ENCODE measurements at regions not wholly inside any gene's neighbourhood (a gene's known extent, or its start where the extent isn't known, plus 50 kb on each side); places are given as distances from the start of the nearest gene placed in this dataset.

DNA sequence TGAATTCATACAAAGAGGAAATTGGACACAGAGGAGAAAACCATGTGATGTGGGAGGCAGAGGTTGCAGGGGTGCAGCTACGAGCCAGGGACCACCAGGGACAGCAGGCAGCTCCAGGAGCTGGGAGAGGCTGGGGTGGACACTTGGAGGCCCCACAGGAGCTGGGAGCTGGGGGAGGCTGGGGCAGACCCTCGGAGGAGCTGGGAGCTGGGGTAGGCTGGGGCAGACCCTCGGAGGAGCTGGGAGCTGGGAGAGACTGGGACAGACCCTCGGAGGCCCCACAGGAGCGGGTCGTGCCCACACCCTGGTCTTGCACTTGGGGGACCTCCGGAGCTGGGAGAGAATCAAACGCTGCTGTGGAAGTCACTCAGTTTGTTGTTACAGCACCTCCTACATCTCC, 141.7 kb downstream of the SOX1 start:
- H3K36me3 ChIP-seq (ENCODE audit: control insufficient read depth in 1 of 2, insufficient read depth in 2 of 2, low read length in 2 of 2), result no peaks in the 10 kb centered on the region
- H3K4me3 ChIP-seq (replicated peaks in 1 of 2; ENCODE audit: low read depth in 1 of 2, low read length in 2 of 2), result no peak overlapping the region
- ChIA-PET CTCF (no interaction called here), RAD21 (ENCODE audit: low non-redundant PET in 1 of 2, low total read pairs in 2 of 2, uncharacterized antibody in 2 of 2, unreplicated experiment in 2 of 2) (interaction anchor here in 1 of 2 experiments (0.6 kb wide), 1 partner anchor 704 kb away, joined by 4 read pairs; no protein-coding TSS in a partner anchor), POLR2A (no interaction called here)
- no peaks in the 10 kb centered on the region for H3K9me2 ChIP-seq (ENCODE audit: insufficient read depth)
- no TSS peak for BruUV-seq (replicated peaks)
- no peak overlapping the region for H3K4me2 ChIP-seq (ENCODE audit: low read length)
- H4K20me1 ChIP-seq (ENCODE audit: insufficient read depth), result no peaks in the 10 kb centered on the region
- no peaks in the 10 kb centered on the region for H3K9me3 ChIP-seq (ENCODE audit: control insufficient read depth in 1 of 2, insufficient read depth in 1 of 2, low read depth in 1 of 2, low read length in 2 of 2)
- TF ChIP-seq YY1 (IDR thresholded peaks at IDR 0.05; ENCODE audit: extremely low read depth, insufficient replicate concordance, low read depth, low read length) (no peak), JUND (IDR thresholded peaks at IDR 0.05) (no peak), TCF7L2 (IDR thresholded peaks at IDR 0.05; ENCODE audit: borderline replicate concordance, extremely low read depth, insufficient read depth, insufficient read length) (no peak), ELF1 (IDR thresholded peaks at IDR 0.05; ENCODE audit: borderline replicate concordance, low read depth) (no peak), ZFX (IDR thresholded peaks at IDR 0.05) (no peak), EGR1 (IDR thresholded peaks at IDR 0.05; ENCODE audit: low read depth) (no peak), CBX3 (IDR thresholded peaks at IDR 0.05; ENCODE audit: low read depth) (no peak), RAD21 (IDR thresholded peaks at IDR 0.05; ENCODE audit: low read depth) (no peak), SRF (IDR thresholded peaks at IDR 0.05; ENCODE audit: low read depth) (no peak), POLR2AphosphoS5 (IDR thresholded peaks at IDR 0.05; ENCODE audit: low read depth, low read length) (no peak), SP1 (IDR thresholded peaks at IDR 0.05; ENCODE audit: low read depth) (no peak), ZNF274 (IDR thresholded peaks at IDR 0.05; ENCODE audit: low read depth, low read length) (no peak)
- TF ChIP-seq, protein P1, sequence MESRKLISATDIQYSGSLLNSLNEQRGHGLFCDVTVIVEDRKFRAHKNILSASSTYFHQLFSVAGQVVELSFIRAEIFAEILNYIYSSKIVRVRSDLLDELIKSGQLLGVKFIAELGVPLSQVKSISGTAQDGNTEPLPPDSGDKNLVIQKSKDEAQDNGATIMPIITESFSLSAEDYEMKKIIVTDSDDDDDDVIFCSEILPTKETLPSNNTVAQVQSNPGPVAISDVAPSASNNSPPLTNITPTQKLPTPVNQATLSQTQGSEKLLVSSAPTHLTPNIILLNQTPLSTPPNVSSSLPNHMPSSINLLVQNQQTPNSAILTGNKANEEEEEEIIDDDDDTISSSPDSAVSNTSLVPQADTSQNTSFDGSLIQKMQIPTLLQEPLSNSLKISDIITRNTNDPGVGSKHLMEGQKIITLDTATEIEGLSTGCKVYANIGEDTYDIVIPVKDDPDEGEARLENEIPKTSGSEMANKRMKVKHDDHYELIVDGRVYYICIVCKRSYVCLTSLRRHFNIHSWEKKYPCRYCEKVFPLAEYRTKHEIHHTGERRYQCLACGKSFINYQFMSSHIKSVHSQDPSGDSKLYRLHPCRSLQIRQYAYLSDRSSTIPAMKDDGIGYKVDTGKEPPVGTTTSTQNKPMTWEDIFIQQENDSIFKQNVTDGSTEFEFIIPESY (IDR thresholded peaks at IDR 0.05; ENCODE audit: extremely low read depth, insufficient replicate concordance, low read length), result no peak
- TF ChIP-seq, protein P2, sequence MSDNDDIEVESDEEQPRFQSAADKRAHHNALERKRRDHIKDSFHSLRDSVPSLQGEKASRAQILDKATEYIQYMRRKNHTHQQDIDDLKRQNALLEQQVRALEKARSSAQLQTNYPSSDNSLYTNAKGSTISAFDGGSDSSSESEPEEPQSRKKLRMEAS (IDR thresholded peaks at IDR 0.05), result no peak
- TF ChIP-seq, protein P3, sequence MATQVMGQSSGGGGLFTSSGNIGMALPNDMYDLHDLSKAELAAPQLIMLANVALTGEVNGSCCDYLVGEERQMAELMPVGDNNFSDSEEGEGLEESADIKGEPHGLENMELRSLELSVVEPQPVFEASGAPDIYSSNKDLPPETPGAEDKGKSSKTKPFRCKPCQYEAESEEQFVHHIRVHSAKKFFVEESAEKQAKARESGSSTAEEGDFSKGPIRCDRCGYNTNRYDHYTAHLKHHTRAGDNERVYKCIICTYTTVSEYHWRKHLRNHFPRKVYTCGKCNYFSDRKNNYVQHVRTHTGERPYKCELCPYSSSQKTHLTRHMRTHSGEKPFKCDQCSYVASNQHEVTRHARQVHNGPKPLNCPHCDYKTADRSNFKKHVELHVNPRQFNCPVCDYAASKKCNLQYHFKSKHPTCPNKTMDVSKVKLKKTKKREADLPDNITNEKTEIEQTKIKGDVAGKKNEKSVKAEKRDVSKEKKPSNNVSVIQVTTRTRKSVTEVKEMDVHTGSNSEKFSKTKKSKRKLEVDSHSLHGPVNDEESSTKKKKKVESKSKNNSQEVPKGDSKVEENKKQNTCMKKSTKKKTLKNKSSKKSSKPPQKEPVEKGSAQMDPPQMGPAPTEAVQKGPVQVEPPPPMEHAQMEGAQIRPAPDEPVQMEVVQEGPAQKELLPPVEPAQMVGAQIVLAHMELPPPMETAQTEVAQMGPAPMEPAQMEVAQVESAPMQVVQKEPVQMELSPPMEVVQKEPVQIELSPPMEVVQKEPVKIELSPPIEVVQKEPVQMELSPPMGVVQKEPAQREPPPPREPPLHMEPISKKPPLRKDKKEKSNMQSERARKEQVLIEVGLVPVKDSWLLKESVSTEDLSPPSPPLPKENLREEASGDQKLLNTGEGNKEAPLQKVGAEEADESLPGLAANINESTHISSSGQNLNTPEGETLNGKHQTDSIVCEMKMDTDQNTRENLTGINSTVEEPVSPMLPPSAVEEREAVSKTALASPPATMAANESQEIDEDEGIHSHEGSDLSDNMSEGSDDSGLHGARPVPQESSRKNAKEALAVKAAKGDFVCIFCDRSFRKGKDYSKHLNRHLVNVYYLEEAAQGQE (IDR thresholded peaks at IDR 0.05; ENCODE audit: low read depth), result no peak
- H3K27ac ChIP-seq (ENCODE audit: low read depth, low read length), result no peak overlapping the region
- no peak overlapping the region for H2AFZ ChIP-seq (ENCODE audit: low read depth, low read length, poor library complexity, severe bottlenecking)
- intact Hi-C loops (cut with micrococcal nuclease), result no loop called here
- peaks cover 22% of the 10 kb centered on the region; the same call in 1 of the 2 replicates for H3K27me3 ChIP-seq (ENCODE audit: insufficient read depth, low read length)
- no peaks in the 10 kb centered on the region for H3K79me2 ChIP-seq (ENCODE audit: insufficient read depth, low read length)
- H3K4me1 ChIP-seq (ENCODE audit: control insufficient read depth in 1 of 2, insufficient read depth in 2 of 2, low read length in 2 of 2), result no peaks in the 10 kb centered on the region
- H3K9ac ChIP-seq (ENCODE audit: low read length), result no peak overlapping the region
- DNase-seq (ENCODE audit: low read depth, low spot score) (no peak), ATAC-seq (no peak)
